Fibroblast of lung (primary cell): ENCODE measurements at regions not wholly inside any gene's neighbourhood (a gene's known extent, or its start where the extent isn't known, plus 50 kb on each side); places are given as distances from the start of the nearest gene placed in this dataset.
"Not testable (repeated sequence)": the region's sequence is repeated elsewhere in the genome, so short reads cannot be mapped to it uniquely, and the experiment has no call there.

Experiments
- DNase-seq, 2 donors: peaks; one replicate each; pipeline versions ENCODE4 v3.0.0 to v3.0.0-alpha.2; 2010; ENCODE audit warnings: low read depth in 2 of 2
- H2AFZ ChIP-seq: 2 replicates; pipeline ENCODE4 v1.5.1; 2012; ENCODE audit warnings: low read length, control low read depth, inconsistent platforms
- H3K27ac ChIP-seq: 2 replicates; pipeline ENCODE4 v1.5.1; 2011; ENCODE audit warnings: low read length, control low read depth; ENCODE audit not compliant: insufficient read depth
- H3K27me3 ChIP-seq: 2 replicates; pipeline ENCODE4 v1.5.1; 2011; ENCODE audit warnings: mild to moderate bottlenecking, low read length; ENCODE audit not compliant: control insufficient read depth, insufficient read depth
- H3K36me3 ChIP-seq: 2 replicates; pipeline ENCODE4 v1.5.1; 2011; ENCODE audit warnings: low read length; ENCODE audit not compliant: control insufficient read depth, insufficient read depth
- H3K4me1 ChIP-seq: 2 replicates; pipeline ENCODE4 v1.5.1; 2011; ENCODE audit warnings: low read length; ENCODE audit not compliant: control insufficient read depth, insufficient read depth; ENCODE audit errors: extremely low read depth
- H3K4me2 ChIP-seq: 2 replicates; pipeline ENCODE4 v1.5.1; 2011; ENCODE audit warnings: low read length, control low read depth; ENCODE audit not compliant: insufficient read depth; ENCODE audit errors: extremely low read depth
- H3K4me3 ChIP-seq, 4 experiments: fragments of 200-600 bp in 1 of 4; sonication (generic) in 1 of 4; replicated peaks in 1 of 4; 2 replicates each; pipeline ENCODE4 v1.5.1; 2011 to 2016; ENCODE audit warnings: low read length in 4 of 4, low read depth in 3 of 4, mild to moderate bottlenecking in 3 of 4, control low read depth in 2 of 4, inconsistent platforms in 1 of 4, mixed read lengths in 1 of 4; ENCODE audit not compliant: insufficient read depth in 1 of 4; ENCODE audit errors: control extremely low read depth in 1 of 4
- H3K79me2 ChIP-seq: 2 replicates; pipeline ENCODE4 v1.5.1; 2012; ENCODE audit warnings: mild to moderate bottlenecking, low read length, inconsistent platforms; ENCODE audit not compliant: control insufficient read depth, insufficient read depth
- H3K9ac ChIP-seq: 2 replicates; pipeline ENCODE4 v1.5.1; 2011; ENCODE audit warnings: mild to moderate bottlenecking, low read length, control low read depth; ENCODE audit not compliant: insufficient read depth
- H3K9me3 ChIP-seq: 2 replicates; pipeline ENCODE4 v1.5.1; 2012; ENCODE audit warnings: low read depth, low read length; ENCODE audit not compliant: control insufficient read depth, insufficient read depth
- H4K20me1 ChIP-seq: 2 replicates; pipeline ENCODE4 v1.5.1; 2011; ENCODE audit warnings: low read length; ENCODE audit not compliant: control insufficient read depth, insufficient read depth; ENCODE audit errors: extremely low read depth
- CTCF ChIP-seq, 2 donors: IDR thresholded peaks in 1 of 2; conservative IDR thresholded peaks in 1 of 2; 1 replicate in 1 of 2; 2 replicates in 1 of 2; pipeline ENCODE4 v1.5.1; 2011 to 2012; ENCODE audit warnings: low read length in 2 of 2, control low read depth in 1 of 2, inconsistent platforms in 1 of 2, low read depth in 1 of 2, mild to moderate bottlenecking in 1 of 2
- EZH2 ChIP-seq: IDR thresholded peaks from 2 replicates; pipeline ENCODE4 v1.5.1; 2012; ENCODE audit warnings: low read length, control low read depth, mild to moderate bottlenecking; ENCODE audit errors: missing control alignments

- H3K79me2 ChIP-seq, result no peaks in the 10 kb centered on the region
- H3K27me3 ChIP-seq, result no peaks in the 10 kb centered on the region
- H3K4me1 ChIP-seq, result no peaks in the 10 kb centered on the region
- no peaks in the 10 kb centered on the region for H4K20me1 ChIP-seq
- H3K9me3 ChIP-seq, result no peaks in the 10 kb centered on the region
- TF ChIP-seq EZH2 (no peak), CTCF (conservative IDR thresholded peaks at IDR 0.05 in 1 of 2, IDR thresholded peaks at IDR 0.05 in 1 of 2; ENCODE audit: low read depth in 1 of 2, low read length in 2 of 2) (no peak)
- H3K9ac ChIP-seq, result no peak overlapping the region
- no peaks in the 10 kb centered on the region for H3K36me3 ChIP-seq
- DNase-seq, result peak in 1 of 2 donors; percentile 50
- H3K4me3 ChIP-seq, result no peak overlapping the region
- no peak overlapping the region for H3K4me2 ChIP-seq
- H3K27ac ChIP-seq, result no peak overlapping the region
- H2AFZ ChIP-seq, result no peak overlapping the region
Measured at GRCh38 chr6:71228461-71229041, 60.1 kb upstream of the OGFRL1 start.

GRCh38 chr6:71229477-71229876 is 59.1 kb upstream of the OGFRL1 start:
- Histone ChIP-seq H3K4me2 (no peak overlapping the region), H3K27ac (no peak overlapping the region), H3K9me3 (no peaks in the 10 kb centered on the region)

GRCh38 chr6:71232890-71233289 is 55.7 kb upstream of the OGFRL1 start:
- H3K27ac ChIP-seq, H3K36me3 ChIP-seq, H3K9me3 ChIP-seq, H2AFZ ChIP-seq, H3K9ac ChIP-seq, DNase-seq, H3K79me2 ChIP-seq, H3K4me2 ChIP-seq, H3K4me3 ChIP-seq, H4K20me1 ChIP-seq, H3K27me3 ChIP-seq, H3K4me1 ChIP-seq: not testable (repeated sequence)

More at GRCh38 chr6:71229477-71229876, 59.1 kb upstream of the OGFRL1 start:
- no peaks in the 10 kb centered on the region for H3K36me3 ChIP-seq
- no peak overlapping the region for H2AFZ ChIP-seq
- TF ChIP-seq CTCF (conservative IDR thresholded peaks at IDR 0.05 in 1 of 2, IDR thresholded peaks at IDR 0.05 in 1 of 2; ENCODE audit: low read depth in 1 of 2, low read length in 2 of 2) (no peak), EZH2 (no peak)
- no peak overlapping the region for H3K4me3 ChIP-seq
- no peaks in the 10 kb centered on the region for H3K4me1 ChIP-seq
- DNase-seq, result no peak
- no peaks in the 10 kb centered on the region for H4K20me1 ChIP-seq
- H3K9ac ChIP-seq, result no peak overlapping the region
- H3K27me3 ChIP-seq, result no peaks in the 10 kb centered on the region
- no peaks in the 10 kb centered on the region for H3K79me2 ChIP-seq
